ENCODE measurements at regions not wholly inside any gene's neighbourhood (a gene's known extent, or its start where the extent isn't known, plus 50 kb on each side); places are given as distances from the start of the nearest gene placed in this dataset.

DNA sequence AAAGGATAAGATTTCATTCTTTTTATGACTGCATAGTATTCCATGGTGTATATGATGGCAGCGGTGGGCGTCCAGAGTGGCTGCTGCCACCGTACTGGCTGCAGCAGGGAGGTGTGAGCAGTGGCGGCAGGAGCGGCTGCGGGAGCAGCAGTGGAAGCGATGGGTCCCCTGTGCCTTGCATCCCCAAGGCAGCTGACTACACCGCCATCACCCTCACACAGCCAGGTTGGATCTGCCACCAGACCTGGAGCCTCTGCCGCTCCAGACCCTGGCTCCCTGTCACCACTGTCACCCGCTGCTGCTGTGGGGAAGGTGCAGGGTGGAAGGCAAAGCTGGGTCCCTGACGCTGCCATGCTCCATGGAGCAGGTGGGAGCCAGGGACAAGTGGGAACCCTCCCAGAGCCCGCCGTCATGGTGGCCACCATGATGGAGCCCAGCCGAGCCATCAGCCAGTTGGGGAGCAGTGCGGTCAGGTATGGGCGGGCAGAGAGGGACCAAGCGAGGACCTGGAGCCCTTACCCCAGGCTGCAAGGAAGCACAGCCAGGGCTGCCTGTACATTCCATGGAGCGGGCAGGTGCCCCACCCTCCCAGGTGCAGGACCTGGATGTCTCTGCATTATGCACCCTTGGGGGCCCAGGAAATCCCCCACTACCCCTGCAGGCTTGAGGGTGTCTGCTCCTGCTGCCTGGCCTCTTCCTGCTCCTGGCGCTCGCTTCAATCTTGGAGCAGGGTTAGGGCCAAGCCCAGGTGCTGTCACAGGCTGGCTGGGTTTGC, 226.1 kb downstream of the OTOR start:
- no peaks in the 10 kb centered on the region for H4K20me1 ChIP-seq (ENCODE audit: insufficient read depth, low read length, poor library complexity, severe bottlenecking)

DNA sequence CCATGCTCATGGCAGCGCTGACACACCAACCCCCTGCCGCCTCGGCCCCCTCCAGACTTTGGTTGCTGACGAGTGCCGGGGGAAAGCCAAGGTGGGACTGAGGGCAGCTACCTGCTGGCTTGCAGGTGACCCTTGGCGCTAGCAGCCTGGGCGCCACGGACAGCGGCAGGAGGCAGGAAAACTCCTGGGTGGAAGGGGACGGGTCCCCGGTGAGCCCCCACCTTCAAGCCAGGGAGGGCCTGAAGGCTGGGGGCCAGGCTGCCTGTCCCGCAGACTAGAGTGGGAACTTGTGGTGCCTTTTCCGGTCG, 226.7 kb downstream of the OTOR start:
- Histone ChIP-seq H3K4me3 (ENCODE audit: low read length, poor library complexity, severe bottlenecking) (no peak overlapping the region), H3K9me2 (replicated peaks; ENCODE audit: low read depth, low read length) (no peaks in the 10 kb centered on the region), H3K4me2 (ENCODE audit: low read depth, low read length, poor library complexity, severe bottlenecking) (no peak overlapping the region), H3K27me3 (ENCODE audit: insufficient read depth, low read length, poor library complexity, severe bottlenecking) (no peaks in the 10 kb centered on the region), H3K4me1 (ENCODE audit: insufficient read depth, low read length, poor library complexity, severe bottlenecking) (no peaks in the 10 kb centered on the region), H3K36me3 (ENCODE audit: insufficient read depth, low read length) (no peaks in the 10 kb centered on the region), H3K9ac (ENCODE audit: low read depth, low read length, poor library complexity, severe bottlenecking) (no peak overlapping the region), H4K20me1 (ENCODE audit: insufficient read depth, low read length, poor library complexity, severe bottlenecking) (no peaks in the 10 kb centered on the region), H2AFZ (ENCODE audit: low read length) (no peak overlapping the region), H3K9me3 (ENCODE audit: insufficient read depth, low read depth, low read length) (no peaks in the 10 kb centered on the region), H3K79me2 (ENCODE audit: insufficient read depth, low read length) (no peaks in the 10 kb centered on the region), H3F3A (ENCODE audit: low read depth) (no peaks in the 10 kb centered on the region)
- TF ChIP-seq, protein P1, sequence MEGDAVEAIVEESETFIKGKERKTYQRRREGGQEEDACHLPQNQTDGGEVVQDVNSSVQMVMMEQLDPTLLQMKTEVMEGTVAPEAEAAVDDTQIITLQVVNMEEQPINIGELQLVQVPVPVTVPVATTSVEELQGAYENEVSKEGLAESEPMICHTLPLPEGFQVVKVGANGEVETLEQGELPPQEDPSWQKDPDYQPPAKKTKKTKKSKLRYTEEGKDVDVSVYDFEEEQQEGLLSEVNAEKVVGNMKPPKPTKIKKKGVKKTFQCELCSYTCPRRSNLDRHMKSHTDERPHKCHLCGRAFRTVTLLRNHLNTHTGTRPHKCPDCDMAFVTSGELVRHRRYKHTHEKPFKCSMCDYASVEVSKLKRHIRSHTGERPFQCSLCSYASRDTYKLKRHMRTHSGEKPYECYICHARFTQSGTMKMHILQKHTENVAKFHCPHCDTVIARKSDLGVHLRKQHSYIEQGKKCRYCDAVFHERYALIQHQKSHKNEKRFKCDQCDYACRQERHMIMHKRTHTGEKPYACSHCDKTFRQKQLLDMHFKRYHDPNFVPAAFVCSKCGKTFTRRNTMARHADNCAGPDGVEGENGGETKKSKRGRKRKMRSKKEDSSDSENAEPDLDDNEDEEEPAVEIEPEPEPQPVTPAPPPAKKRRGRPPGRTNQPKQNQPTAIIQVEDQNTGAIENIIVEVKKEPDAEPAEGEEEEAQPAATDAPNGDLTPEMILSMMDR (conservative IDR thresholded peaks at IDR 0.05; ENCODE audit: low read length) = no peak
- TF ChIP-seq EZH2phosphoT487 (IDR thresholded peaks at IDR 0.05; ENCODE audit: borderline replicate concordance) = no peak

More for the DNA sequence above, 226.1 kb downstream of the OTOR start:
- TF ChIP-seq, protein P1 (conservative IDR thresholded peaks at IDR 0.05; ENCODE audit: low read length) = no peak
- no peak for TF ChIP-seq EZH2phosphoT487 (IDR thresholded peaks at IDR 0.05; ENCODE audit: borderline replicate concordance)
- H3K4me2 ChIP-seq (ENCODE audit: low read depth, low read length, poor library complexity, severe bottlenecking) = no peak overlapping the region
- H2AFZ ChIP-seq (ENCODE audit: low read length) = no peak overlapping the region
- H3K9me2 ChIP-seq (replicated peaks; ENCODE audit: low read depth, low read length) = no peaks in the 10 kb centered on the region
- H3K9me3 ChIP-seq (ENCODE audit: insufficient read depth, low read depth, low read length) = no peaks in the 10 kb centered on the region
- H3K36me3 ChIP-seq (ENCODE audit: insufficient read depth, low read length) = no peaks in the 10 kb centered on the region
- no peak overlapping the region for H3K4me3 ChIP-seq (ENCODE audit: low read length, poor library complexity, severe bottlenecking)
- no peaks in the 10 kb centered on the region for H3K79me2 ChIP-seq (ENCODE audit: insufficient read depth, low read length)
- no peaks in the 10 kb centered on the region for H3F3A ChIP-seq (ENCODE audit: low read depth)
- H3K4me1 ChIP-seq (ENCODE audit: insufficient read depth, low read length, poor library complexity, severe bottlenecking) = no peaks in the 10 kb centered on the region
- H3K9ac ChIP-seq (ENCODE audit: low read depth, low read length, poor library complexity, severe bottlenecking) = no peak overlapping the region
- no peaks in the 10 kb centered on the region for H3K27me3 ChIP-seq (ENCODE audit: insufficient read depth, low read length, poor library complexity, severe bottlenecking)

DNA sequence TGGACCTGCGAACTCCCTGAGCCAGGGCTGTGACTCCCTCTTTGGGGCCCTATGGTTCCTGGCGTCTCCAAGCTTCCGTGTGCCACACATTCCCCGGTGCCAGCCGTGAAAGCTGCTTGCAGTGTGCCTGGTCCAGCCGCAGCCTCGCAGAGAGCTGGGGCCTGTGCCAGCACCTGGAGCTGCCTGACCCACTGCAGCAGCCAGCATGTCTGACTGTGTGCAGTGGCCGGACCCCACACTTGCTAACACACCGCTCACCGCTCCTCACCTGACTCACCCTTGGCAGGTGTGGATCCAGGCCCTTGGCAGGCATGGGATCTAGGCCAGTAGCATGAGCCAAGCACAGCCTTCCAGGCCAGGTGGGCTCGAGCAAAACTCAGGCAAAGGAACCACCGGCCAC, 227.5 kb downstream of the OTOR start:
- Histone ChIP-seq H3K9ac (ENCODE audit: low read depth, low read length, poor library complexity, severe bottlenecking) (no peak overlapping the region), H3K36me3 (ENCODE audit: insufficient read depth, low read length) (no peaks in the 10 kb centered on the region), H3K27me3 (ENCODE audit: insufficient read depth, low read length, poor library complexity, severe bottlenecking) (no peaks in the 10 kb centered on the region), H2AFZ (ENCODE audit: low read length) (no peak overlapping the region), H3K79me2 (ENCODE audit: insufficient read depth, low read length) (no peaks in the 10 kb centered on the region), H3K9me3 (ENCODE audit: insufficient read depth, low read depth, low read length) (no peaks in the 10 kb centered on the region; the same call in 1 of the 2 replicates), H4K20me1 (ENCODE audit: insufficient read depth, low read length, poor library complexity, severe bottlenecking) (no peaks in the 10 kb centered on the region), H3F3A (ENCODE audit: low read depth) (no peaks in the 10 kb centered on the region), H3K4me1 (ENCODE audit: insufficient read depth, low read length, poor library complexity, severe bottlenecking) (no peaks in the 10 kb centered on the region), H3K9me2 (replicated peaks; ENCODE audit: low read depth, low read length) (no peaks in the 10 kb centered on the region), H3K4me2 (ENCODE audit: low read depth, low read length, poor library complexity, severe bottlenecking) (no peak overlapping the region), H3K4me3 (ENCODE audit: low read length, poor library complexity, severe bottlenecking) (no peak overlapping the region)
- TF ChIP-seq, protein P1 (conservative IDR thresholded peaks at IDR 0.05; ENCODE audit: low read length) = no peak
- TF ChIP-seq EZH2phosphoT487 (IDR thresholded peaks at IDR 0.05; ENCODE audit: borderline replicate concordance) = no peak
